Karpas-422 (cell line): ENCODE measurements at regions not wholly inside any gene's neighbourhood (a gene's known extent, or its start where the extent isn't known, plus 50 kb on each side); places are given as distances from the start of the nearest gene placed in this dataset.

Experiments
- DNase-seq: peaks from one replicate; pipeline ENCODE4 v3.0.0-alpha.2; 2015
- H2AFZ ChIP-seq: fragments of 200-600 bp; sonication (generic); 2 replicates; pipeline ENCODE4 v1.6.1; 2014; ENCODE audit warnings: antibody characterized with exemption, low read length, mixed read lengths
- H3K27ac ChIP-seq: fragments of 200-600 bp; sonication (generic); 2 replicates; pipeline ENCODE4 v1.5.1; 2014; ENCODE audit warnings: mild to moderate bottlenecking, low read length, moderate library complexity
- H3K27me3 ChIP-seq: fragments of 200-600 bp; sonication (generic); 2 replicates; pipeline ENCODE4 v1.6.1; 2014; ENCODE audit warnings: low read length, mixed read lengths
- H3K36me3 ChIP-seq: fragments of 200-600 bp; sonication (generic); 2 replicates; pipeline ENCODE4 v1.6.1; 2014; ENCODE audit warnings: low read length, mixed read lengths; ENCODE audit not compliant: insufficient read depth
- H3K4me1 ChIP-seq: fragments of 200-600 bp; sonication (generic); 2 replicates; pipeline ENCODE4 v1.6.1; 2014; ENCODE audit warnings: mild to moderate bottlenecking, low read length, mixed read lengths
- H3K4me2 ChIP-seq: fragments of 200-600 bp; sonication (generic); 2 replicates; pipeline ENCODE4 v1.6.1; 2014; ENCODE audit warnings: low read length, low read depth, mild to moderate bottlenecking; ENCODE audit not compliant: poor library complexity, severe bottlenecking
- H3K4me3 ChIP-seq: fragments of 200-600 bp; sonication (generic); 2 replicates; pipeline ENCODE4 v1.5.1; 2014; ENCODE audit warnings: mild to moderate bottlenecking, antibody characterized with exemption, low read length, mixed read lengths
- H3K79me2 ChIP-seq: fragments of 200-600 bp; sonication (generic); 2 replicates; pipeline ENCODE4 v1.6.1; 2014; ENCODE audit warnings: mild to moderate bottlenecking, low read length, mixed read lengths
- H3K9ac ChIP-seq: fragments of 200-600 bp; sonication (generic); 2 replicates; pipeline ENCODE4 v1.6.0; 2014; ENCODE audit warnings: low read length
- H3K9me2 ChIP-seq: fragments of 200-600 bp; sonication (generic), shearing (Covaris generic); replicated peaks from 2 replicates; pipeline ENCODE4 v1.6.0; 2014; ENCODE audit warnings: mild to moderate bottlenecking, low read length, moderate library complexity; ENCODE audit not compliant: insufficient read depth
- H3K9me3 ChIP-seq: fragments of 300-700, 200-600 bp; sonication (generic); 2 replicates; pipeline ENCODE4 v1.6.1; 2014; ENCODE audit warnings: low read length, mixed read lengths
- H4K20me1 ChIP-seq: fragments of 200-600 bp; sonication (generic); 2 replicates; pipeline ENCODE4 v1.6.1; 2014; ENCODE audit warnings: mild to moderate bottlenecking, antibody characterized with exemption, low read length, low read depth; ENCODE audit not compliant: insufficient read depth

DNA sequence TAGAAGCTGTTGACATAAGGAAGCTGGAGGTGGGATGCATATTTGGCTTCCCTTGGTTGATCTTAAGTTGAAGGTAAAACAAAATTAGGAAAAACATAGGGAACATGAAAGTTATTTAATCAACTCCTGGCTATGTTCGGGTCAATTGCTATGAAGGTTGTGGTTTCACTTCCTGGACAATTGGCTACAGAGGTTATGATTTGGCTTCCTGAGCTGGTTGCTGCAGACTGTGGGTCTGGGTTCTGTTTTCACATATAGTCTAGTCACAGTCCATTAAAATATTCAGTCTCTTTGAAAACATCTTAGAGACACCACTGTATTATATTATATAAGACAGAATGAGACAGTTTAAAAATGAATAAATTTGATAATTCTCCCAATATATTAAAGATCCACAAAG lies 895.2 kb upstream of the USP15 start:
- H3K27me3 ChIP-seq: no peaks in the 10 kb centered on the region

GRCh38 chr12:61367281-61367785 lies 892.9 kb upstream of the USP15 start:
- Histone ChIP-seq H4K20me1 (no peaks in the 10 kb centered on the region), H3K4me3 (no peak overlapping the region), H3K9me3 (peaks cover 4% of the 10 kb centered on the region; the same call in 1 of the 2 replicates), H3K27ac (no peak overlapping the region), H3K27me3 (no peaks in the 10 kb centered on the region), H3K79me2 (no peaks in the 10 kb centered on the region), H3K4me1 (no peaks in the 10 kb centered on the region), H3K9ac (no peak overlapping the region), H2AFZ (no peak overlapping the region), H3K36me3 (no peaks in the 10 kb centered on the region), H3K9me2 (no peaks in the 10 kb centered on the region; the same call in 1 of the 2 replicates), H3K4me2 (no peak overlapping the region)
- no peak for DNase-seq

More for the DNA sequence above, 895.2 kb upstream of the USP15 start:
- no peaks in the 10 kb centered on the region; the same call in 1 of the 2 replicates for H3K9me2 ChIP-seq
- no peaks in the 10 kb centered on the region for H3K4me1 ChIP-seq
- H3K27ac ChIP-seq: no peak overlapping the region
- no peak for DNase-seq
- no peak overlapping the region for H3K9ac ChIP-seq
- H2AFZ ChIP-seq: no peak overlapping the region
- no peaks in the 10 kb centered on the region for H3K36me3 ChIP-seq
- H3K9me3 ChIP-seq: peaks cover 4% of the 10 kb centered on the region; the same call in 1 of the 2 replicates
- no peaks in the 10 kb centered on the region for H4K20me1 ChIP-seq
- no peak overlapping the region for H3K4me3 ChIP-seq
- no peaks in the 10 kb centered on the region for H3K79me2 ChIP-seq
- H3K4me2 ChIP-seq: no peak overlapping the region

- H3K4me2 ChIP-seq: no peak overlapping the region
- no peaks in the 10 kb centered on the region for H4K20me1 ChIP-seq
- H3K27me3 ChIP-seq: no peaks in the 10 kb centered on the region
- H3K9me3 ChIP-seq: peaks cover 4% of the 10 kb centered on the region; the same call in 1 of the 2 replicates
- no peak for DNase-seq
- H3K9me2 ChIP-seq: no peaks in the 10 kb centered on the region; the same call in 1 of the 2 replicates
- H3K79me2 ChIP-seq: no peaks in the 10 kb centered on the region
- H3K27ac ChIP-seq: no peak overlapping the region
- H2AFZ ChIP-seq: no peak overlapping the region
- H3K9ac ChIP-seq: no peak overlapping the region
- no peaks in the 10 kb centered on the region for H3K4me1 ChIP-seq
- no peaks in the 10 kb centered on the region for H3K36me3 ChIP-seq
- H3K4me3 ChIP-seq: no peak overlapping the region
Measured at GRCh38 chr12:61369241-61369910, 890.8 kb upstream of the USP15 start.

- Histone ChIP-seq H3K4me2 (no peak overlapping the region), H3K79me2 (no peaks in the 10 kb centered on the region), H4K20me1 (no peaks in the 10 kb centered on the region), H3K4me1 (no peaks in the 10 kb centered on the region), H3K9ac (no peak overlapping the region), H3K36me3 (no peaks in the 10 kb centered on the region), H3K9me2 (no peaks in the 10 kb centered on the region), H3K9me3 (peaks cover 19% of the 10 kb centered on the region), H3K4me3 (no peak overlapping the region), H2AFZ (no peak overlapping the region), H3K27me3 (no peaks in the 10 kb centered on the region), H3K27ac (no peak overlapping the region)
- no peak for DNase-seq
Measured at GRCh38 chr12:61384511-61384910, 875.7 kb upstream of the USP15 start.

DNA sequence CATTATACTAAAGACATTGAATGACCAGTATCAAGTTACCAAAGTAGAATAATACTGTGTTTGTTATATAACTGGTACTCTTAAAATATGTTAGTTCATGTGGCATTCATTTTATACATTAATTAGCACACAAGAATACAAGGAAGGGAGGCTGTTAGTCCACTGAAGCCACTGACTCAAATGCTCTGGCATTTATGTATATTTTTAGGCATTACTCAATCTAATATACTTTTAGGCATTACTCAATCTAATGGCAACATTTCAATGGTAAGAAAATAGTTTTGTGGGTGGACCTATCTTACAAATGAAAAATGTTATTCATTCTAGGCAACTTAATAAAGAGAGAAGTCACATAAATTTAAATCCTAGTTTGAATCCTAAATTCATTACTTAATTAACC lies 874.4 kb upstream of the USP15 start:
- Histone ChIP-seq H4K20me1 (no peaks in the 10 kb centered on the region), H3K27ac (no peak overlapping the region), H3K27me3 (no peaks in the 10 kb centered on the region), H3K4me1 (no peaks in the 10 kb centered on the region), H3K79me2 (no peaks in the 10 kb centered on the region), H3K4me3 (no peak overlapping the region), H3K36me3 (no peaks in the 10 kb centered on the region), H2AFZ (no peak overlapping the region), H3K9ac (no peak overlapping the region), H3K4me2 (no peak overlapping the region), H3K9me3 (peaks cover 17% of the 10 kb centered on the region), H3K9me2 (no peaks in the 10 kb centered on the region)
- no peak for DNase-seq

DNA sequence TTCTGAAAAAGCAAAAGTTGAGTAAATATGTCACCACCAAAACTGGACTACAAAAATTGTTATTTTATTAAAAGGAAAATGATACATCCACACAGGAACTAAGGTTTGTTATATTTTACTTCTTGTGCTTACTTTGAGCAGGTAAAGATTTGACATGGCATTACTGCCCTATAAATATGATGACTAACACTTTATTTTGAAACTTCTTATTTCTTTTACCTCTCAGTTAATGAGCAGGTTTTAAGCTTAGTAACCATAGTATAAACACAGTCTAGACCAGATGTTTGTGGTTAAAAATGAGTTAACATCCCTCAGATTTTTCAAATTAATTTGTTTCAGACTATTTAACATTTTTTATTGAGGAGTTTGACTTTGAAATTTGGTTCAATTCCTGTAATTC lies 862.5 kb upstream of the USP15 start:
- H3K9me3 ChIP-seq: peaks cover 7% of the 10 kb centered on the region
- no peaks in the 10 kb centered on the region for H3K36me3 ChIP-seq
- H3K27ac ChIP-seq: no peak overlapping the region
- H3K4me2 ChIP-seq: no peak overlapping the region
- DNase-seq: no peak
- H3K9me2 ChIP-seq: no peaks in the 10 kb centered on the region
- H3K27me3 ChIP-seq: no peaks in the 10 kb centered on the region
- no peak overlapping the region for H3K4me3 ChIP-seq
- H4K20me1 ChIP-seq: no peaks in the 10 kb centered on the region
- H3K9ac ChIP-seq: no peak overlapping the region
- H2AFZ ChIP-seq: no peak overlapping the region
- no peaks in the 10 kb centered on the region for H3K79me2 ChIP-seq
- H3K4me1 ChIP-seq: no peaks in the 10 kb centered on the region

DNA sequence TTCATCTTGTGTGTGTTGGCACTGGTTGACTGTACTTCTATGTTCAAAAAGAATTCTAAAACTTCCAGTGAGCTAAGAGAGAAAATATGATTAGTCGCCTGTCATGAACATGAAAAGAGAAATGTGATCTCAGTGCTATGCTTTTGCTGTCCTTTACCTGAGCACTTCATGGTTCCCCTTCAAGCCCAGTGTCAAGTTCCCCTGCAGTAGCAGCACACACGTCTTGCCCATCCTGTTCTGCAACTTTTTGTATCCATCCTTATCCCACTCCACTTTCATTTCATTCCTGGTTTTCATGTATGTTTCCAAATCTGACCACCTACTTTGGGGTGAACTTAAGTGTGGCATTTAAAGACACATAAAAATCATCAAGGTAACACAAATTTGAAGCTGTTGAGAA lies 848.0 kb upstream of the USP15 start:
- no peaks in the 10 kb centered on the region for H3K4me1 ChIP-seq
- H3K9me3 ChIP-seq: peaks cover 10% of the 10 kb centered on the region; the same call in 1 of the 2 replicates
- no peaks in the 10 kb centered on the region for H4K20me1 ChIP-seq
- DNase-seq: no peak
- H3K9me2 ChIP-seq: no peaks in the 10 kb centered on the region; the same call in 1 of the 2 replicates
- no peak overlapping the region for H3K27ac ChIP-seq
- H3K27me3 ChIP-seq: no peaks in the 10 kb centered on the region
- no peaks in the 10 kb centered on the region for H3K36me3 ChIP-seq
- no peak overlapping the region for H3K4me3 ChIP-seq
- H3K79me2 ChIP-seq: no peaks in the 10 kb centered on the region
- no peak overlapping the region for H3K4me2 ChIP-seq
- H3K9ac ChIP-seq: no peak overlapping the region
- no peak overlapping the region for H2AFZ ChIP-seq

DNA sequence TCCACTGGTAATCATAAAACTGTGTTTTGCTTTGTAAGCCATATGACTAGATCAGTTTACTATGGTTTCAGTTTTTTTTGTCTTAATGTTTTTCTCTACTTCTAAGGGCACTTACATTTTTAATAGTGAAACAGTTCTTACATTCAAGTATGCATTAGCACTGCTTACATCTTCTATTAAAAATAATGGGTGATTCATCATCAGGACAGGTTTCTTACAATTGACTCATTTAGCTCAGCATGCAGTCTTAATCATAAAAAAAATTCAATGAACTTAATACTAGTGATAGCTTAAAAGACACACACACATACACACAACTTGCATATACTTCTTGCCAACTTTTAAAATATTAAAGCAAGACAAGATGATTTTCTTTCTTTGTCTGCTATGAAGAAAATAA lies 845.7 kb upstream of the USP15 start:
- H3K4me3 ChIP-seq: no peak overlapping the region
- no peak overlapping the region for H3K9ac ChIP-seq
- H2AFZ ChIP-seq: no peak overlapping the region
- H3K4me1 ChIP-seq: no peaks in the 10 kb centered on the region
- no peaks in the 10 kb centered on the region for H4K20me1 ChIP-seq
- no peak overlapping the region for H3K4me2 ChIP-seq
- peaks cover 7% of the 10 kb centered on the region; the same call in 1 of the 2 replicates for H3K9me3 ChIP-seq
- no peaks in the 10 kb centered on the region; the same call in 1 of the 2 replicates for H3K9me2 ChIP-seq
- H3K27ac ChIP-seq: no peak overlapping the region
- DNase-seq: no peak
- H3K79me2 ChIP-seq: no peaks in the 10 kb centered on the region
- no peaks in the 10 kb centered on the region for H3K36me3 ChIP-seq
- H3K27me3 ChIP-seq: no peaks in the 10 kb centered on the region
